NCI-H524 treated with DMSO at 0.1 percent for 48 hours (cell line): ENCODE measurements at regions not wholly inside any gene's neighbourhood (a gene's known extent, or its start where the extent isn't known, plus 50 kb on each side); places are given as distances from the start of the nearest gene placed in this dataset.

ENCODE experiments used
- DNase-seq: peaks from one replicate; lab custom pipeline; 2025; lab: John Stamatoyannopoulos, UW

DNA sequence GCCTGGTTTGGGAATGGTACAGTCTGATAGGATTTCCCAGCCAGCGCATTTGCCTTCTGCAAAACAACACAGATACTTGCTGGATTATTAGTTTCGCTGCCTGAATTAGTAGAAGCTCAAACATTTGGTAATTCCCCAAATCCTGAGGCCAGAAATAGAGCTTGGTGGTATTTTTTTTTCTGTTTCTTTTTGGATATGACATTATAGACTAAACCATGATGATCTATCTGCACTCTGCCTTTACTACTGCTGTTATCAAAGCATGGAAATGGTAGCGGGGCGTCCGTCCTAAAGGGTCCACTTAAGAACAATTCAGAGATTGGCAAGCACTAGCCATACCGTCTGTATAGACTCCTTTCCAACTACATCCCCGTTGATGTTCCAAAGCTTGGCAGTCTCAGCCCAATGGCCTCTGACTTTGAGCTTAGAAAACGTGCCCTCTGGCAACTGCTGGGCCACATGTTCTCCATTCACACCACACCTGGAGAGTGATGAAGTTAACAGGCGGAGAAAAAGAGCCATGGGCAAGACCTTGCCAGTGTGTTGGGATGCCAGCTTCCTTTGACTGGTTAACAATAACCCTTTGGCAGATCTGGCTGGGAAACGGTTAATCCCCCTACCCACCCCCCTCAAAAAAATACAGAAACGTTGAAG, 241.0 kb upstream of the NR2F2 start:
- no peak for DNase-seq

DNA sequence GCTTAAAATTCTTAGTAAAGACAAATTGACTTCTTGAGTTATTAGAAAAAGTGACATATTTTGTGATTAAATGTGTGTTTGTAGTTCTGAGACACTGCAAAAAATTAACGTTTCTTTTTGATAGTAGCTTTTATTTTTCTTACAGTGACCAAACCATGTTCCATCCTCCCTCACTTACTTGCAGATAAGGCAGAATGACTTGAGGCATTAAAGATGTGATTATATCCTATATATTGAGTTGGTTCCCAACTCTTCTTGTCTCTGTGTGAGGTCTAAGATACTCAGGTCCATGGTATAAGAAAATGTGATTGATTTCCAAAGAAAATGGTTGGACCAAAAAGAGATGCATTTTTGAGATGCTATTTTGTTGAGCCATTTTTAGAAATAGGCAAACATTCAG, 238.3 kb upstream of the NR2F2 start:
- no peak for DNase-seq

DNA sequence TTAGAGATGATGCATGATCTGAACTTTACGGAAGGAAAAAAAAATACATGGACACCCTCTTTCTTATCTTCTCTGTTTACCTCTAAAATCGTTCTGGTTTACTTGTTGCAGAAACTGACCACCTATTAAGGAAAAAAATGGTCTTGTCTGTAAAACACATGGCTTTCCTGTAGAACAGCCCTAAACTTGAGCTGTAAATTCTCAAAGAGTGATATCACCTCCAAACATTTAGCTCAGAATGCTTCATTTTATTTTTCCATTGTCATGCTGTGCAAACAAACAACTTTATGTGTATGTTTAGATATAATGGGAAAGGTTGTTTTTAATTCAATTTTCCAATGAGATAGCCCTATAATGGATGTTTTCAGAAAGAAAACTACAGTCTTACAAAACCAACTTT, 237.4 kb upstream of the NR2F2 start:
- DNase-seq, result no peak

DNA sequence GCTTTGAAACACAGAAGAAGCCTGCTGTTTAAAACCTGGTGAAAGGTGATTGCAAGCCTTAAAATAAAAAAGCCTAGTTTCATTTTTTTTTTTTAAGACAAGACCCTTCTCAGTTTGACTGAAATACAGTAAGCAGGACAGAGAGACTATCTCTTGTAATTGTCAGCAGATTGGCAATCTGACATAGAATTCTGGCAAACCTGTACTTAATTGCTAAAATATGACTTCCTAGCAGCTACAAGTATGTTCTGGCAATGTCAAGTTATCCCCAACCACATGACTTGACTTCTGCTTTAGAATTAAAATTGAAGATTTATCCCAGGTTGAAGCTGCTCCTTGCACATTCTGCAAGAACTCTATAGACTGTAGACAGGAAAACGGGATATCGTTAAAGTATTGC, 232.8 kb upstream of the NR2F2 start:
- DNase-seq, result no peak

DNA sequence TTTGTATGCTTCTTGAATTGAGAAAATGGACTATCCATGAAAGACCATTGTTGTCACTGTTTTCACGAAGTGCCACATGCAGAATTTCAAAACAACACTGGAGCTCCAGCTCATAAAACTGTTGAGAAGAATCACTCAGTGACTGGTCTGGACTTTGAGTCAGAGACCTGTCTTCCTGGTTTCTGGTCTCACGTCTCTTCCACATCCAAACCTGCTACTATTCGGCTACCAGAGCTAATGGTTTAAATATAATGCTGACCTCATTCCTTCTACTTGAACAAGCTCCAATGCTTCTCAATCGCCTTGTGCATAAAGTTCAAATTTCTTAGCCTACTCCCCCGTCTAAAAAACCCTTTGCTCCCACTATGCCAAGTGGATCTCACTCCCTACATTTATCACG, 227.9 kb upstream of the NR2F2 start:
- no peak for DNase-seq

DNA sequence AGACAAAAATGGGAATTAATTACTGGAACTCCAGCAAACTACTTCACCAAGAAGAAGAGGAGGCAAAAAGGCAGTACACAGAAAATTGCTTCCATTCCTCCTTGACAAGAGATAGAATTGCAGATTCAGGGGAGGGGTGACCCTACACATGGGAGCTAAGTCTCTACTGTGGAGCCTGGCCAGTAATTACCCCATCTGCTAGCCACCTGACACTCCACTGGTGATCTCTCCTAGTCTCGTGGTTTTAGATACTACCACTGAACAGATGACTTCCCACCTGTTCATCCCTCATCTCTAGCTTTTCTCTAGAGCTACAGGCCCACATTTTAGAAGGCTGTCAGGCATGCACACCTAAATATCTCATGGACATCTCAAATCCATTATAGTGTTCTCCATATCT, 224.3 kb upstream of the NR2F2 start:
- peak; percentile 83 for DNase-seq

DNA sequence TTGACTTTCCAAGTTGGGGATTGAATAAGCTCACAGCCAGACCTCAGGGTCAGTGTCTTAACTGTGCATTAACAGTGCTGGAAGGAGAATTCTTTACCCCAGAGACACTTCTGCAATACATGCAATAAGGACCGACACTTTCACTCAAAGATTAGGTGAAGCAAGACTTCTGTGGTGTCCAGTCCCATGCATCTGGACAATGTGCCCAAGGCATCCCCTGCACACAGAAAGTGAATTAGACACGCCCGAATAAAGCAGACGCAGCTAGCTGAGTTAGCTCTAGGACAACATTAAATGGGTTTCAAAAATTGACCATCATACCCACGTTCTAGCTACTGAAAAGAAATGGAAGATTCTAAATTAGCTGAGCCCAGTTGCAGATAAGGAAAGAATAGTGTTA, 223.9 kb upstream of the NR2F2 start:
- no peak for DNase-seq

DNA sequence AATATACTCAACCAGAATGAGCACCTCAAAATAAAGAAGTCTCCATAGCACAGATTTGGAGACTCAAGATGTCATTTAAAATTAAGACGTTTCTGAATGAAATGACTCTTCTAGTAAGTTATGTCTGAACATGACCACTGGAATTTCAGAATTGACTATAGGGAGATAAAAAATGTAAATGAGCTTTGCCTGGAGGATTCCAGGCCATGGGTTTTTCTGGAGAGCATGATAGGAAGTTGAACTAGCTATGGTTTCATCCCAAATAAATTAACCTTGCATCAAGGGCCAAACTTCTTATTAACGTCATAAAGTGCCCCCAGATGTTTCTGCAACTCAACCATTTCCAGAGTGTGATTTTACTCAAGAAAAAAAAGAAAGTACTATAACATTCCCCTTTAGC, 222.6 kb upstream of the NR2F2 start:
- no peak for DNase-seq

DNA sequence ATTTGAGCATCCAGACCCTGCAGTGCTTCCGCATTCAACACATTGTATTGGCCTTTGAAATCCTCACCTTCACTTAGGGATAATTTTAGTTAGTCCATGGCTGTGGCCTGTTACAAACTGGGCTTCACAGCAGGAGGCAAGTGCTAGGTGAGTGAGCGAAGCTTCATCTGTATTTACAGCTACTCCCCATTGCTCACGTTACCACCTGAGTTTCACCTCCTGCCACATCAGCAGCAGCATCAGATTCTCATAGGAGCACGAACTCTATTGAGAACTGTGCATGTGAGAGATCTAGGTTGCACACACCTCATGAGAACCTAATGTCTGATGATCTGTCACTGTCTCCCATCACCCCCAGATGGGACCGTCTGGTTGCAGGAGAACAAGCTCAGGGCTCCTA, 222.1 kb upstream of the NR2F2 start:
- no peak for DNase-seq

DNA sequence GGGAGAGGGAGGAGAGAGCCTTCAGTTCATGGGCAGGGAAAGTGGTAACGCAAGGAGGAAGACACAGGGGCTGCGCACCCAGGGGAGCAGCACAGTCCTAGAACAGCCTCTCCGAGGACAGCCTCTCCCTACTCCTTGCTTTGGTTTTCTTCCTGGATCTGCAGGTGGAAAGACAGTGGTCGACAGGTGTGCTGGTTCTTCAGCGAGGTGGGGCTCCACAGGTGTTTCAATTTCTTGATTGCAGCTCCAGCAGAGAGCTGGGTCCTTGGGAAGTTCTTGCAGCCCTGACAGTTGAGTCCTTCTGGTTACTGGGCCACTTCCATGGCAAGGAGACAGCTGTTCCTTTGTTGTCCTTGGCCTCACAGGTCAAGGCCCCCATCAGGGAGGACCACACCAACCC, 220.7 kb upstream of the NR2F2 start:
- DNase-seq, result no peak

DNA sequence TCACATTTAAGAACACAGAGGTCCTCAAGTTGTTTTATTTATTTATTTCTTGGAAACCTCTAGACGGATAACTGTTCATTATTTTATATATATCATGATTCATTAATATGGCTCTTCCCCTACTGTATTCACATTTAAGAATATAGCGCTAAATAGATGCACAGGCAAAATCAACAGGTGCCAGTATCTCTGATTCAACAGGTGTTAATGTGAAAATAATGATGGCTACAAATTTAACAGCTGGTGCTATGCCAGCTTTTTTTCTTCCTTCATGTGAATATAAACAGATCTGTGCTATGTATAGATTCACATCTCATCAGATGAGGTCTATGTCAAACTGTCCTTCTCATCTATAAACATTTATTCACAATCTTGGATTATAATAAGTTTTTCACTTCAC, 218.5 kb upstream of the NR2F2 start:
- DNase-seq, result no peak

DNA sequence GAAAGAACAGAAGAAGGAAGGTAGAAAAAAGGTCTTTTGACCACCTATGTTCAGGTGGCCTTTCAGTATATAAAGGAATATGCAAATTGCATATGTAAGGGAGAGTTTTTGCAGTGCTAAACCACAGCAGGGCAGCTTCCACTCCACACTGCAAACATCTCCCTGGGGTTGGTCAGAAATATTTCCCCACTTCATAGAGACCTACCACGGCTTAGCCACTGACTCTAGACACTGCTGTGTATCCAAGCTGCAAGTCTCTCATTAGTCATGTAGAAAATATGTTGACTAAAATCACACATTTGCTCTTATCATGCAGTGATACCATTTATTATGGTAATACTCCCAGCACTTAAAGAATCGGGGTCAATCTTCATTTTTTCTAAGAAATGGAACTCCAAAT, 214.9 kb upstream of the NR2F2 start:
- DNase-seq, result no peak

DNA sequence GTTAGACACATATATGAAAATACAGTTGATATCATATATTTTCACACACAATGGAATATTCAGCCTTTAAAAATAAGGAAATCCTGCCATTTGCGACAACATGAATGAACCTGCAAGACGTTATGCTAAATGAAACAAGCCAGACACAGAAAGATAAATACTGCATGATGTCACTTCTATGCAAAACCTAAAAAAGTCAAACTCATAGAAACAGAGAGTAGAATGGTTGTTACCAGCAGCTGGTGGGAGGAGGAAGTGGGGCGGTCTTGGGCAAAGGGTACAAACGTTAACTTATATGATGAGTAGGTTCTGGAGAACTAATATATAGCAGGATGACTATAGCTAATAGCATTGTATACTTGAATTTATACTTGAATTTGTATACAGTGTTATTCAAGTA, 213.2 kb upstream of the NR2F2 start:
- DNase-seq, result no peak

DNA sequence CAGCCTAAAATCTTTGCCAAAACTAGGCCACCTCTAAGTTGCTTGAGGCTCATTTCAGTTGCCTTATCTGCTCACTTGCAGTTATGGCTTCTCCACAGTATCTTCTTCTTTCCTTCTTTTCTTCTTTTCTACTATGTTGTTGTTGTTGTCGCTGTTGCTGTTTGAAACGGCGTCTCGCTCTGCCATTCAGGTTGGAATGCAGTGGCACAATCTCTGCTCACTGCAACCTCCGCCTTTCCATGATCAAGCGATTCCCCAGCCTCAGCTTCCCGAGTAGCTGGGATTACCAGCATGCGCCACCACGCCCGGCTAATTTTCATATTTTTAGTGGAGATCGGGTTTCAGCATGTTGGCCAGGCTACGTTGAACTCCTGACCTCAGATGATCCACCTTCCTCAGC, 210.8 kb upstream of the NR2F2 start:
- DNase-seq, result peak; percentile 17

DNA sequence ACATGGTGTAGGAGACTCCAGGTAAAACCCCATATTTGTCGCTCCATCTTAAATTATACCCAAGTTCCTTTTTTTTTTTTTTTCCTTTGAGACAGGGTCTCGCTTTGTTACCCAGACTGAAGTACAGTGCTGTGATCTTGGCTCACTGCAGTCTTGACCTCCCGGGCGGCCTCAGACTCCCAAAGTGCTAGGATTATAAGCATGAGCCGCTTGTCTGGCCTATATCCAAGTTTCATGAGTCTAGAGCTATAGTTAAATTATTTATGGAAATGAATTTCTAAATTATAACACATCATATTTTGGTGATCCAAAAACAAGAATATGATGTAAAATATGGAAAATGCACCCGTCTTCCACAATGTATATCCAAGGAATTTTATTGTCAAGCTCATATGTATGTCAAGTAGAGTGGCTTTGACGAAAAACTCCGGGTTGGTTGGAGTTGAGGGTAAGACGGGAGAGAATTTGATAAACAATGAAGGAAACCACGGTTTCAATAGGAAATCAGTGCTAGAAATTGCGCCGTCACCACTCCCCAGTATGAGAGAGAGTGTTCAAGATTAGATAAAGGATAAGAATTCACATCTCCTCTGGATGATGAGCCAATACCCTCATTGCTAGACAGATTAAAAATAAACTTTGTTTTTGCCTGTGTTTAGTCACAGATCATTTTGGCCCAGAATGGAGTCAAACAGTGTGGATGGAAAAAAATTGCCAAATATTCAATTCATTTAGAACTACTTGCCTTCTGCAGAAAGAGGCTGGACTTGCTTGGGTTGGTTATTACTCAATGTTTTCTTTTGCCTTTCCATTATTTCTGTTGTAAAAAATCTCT, 209.2 kb upstream of the NR2F2 start:
- DNase-seq, result no peak

DNA sequence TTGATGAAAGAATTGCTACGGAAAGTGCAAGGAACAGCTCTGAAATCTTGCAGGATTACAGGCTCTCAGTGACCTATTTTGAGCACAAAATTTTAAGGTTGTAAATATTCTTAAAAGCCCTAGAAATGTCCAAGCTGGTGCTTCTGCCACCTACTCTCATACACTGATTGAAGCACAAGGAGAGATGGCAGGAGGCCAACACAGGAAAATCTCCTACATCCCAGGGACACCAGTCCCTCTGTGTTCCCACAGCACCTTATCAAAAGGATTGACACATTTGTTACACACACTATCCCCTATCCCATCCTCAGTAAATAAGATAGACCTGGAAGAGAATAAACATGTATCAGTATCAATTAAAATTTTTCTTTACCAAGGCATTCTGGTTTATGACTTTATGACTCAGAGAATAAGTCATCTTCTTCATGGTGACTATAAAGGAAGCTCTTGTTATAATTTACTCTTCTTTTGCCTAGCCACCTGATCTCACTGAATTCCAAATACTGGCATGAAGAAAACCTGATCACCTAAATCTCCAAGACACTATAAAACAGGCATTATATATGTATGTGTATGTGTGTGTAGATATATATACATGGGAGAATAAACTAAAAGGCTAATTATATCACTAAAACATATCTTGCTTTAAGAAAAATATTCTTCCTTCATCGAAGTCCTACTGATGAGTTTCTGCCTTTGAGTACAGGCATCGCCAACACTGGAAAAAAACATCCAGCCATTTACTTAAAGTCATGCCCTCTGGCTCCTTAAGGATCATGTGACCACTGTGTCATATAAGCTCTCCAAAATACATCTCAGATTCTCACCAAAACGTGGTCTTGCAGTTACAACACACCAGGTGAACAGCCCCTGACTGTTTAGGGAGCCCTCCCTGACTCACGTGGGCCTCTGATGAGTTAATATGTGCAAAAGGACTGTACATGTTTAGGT, 208.1 kb upstream of the NR2F2 start:
- DNase-seq, result no peak

DNA sequence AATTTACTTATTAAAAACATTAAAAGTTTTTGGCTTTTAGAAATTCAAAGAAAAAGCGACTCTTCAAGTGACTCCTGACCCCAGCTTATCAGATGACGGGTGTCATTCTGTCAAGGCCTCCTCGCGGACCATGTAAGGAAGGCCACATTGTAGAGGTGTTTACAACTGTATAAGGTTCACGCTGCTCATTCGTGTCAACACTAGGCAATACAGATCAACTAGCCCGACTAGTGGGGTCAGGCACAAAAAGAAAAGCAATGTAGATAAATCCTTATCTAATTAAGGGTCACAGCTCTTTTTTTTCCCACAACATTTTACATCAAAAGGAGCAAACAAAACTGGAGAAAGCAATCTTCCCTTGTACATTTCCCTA, 207.5 kb upstream of the NR2F2 start:
- no peak for DNase-seq

DNA sequence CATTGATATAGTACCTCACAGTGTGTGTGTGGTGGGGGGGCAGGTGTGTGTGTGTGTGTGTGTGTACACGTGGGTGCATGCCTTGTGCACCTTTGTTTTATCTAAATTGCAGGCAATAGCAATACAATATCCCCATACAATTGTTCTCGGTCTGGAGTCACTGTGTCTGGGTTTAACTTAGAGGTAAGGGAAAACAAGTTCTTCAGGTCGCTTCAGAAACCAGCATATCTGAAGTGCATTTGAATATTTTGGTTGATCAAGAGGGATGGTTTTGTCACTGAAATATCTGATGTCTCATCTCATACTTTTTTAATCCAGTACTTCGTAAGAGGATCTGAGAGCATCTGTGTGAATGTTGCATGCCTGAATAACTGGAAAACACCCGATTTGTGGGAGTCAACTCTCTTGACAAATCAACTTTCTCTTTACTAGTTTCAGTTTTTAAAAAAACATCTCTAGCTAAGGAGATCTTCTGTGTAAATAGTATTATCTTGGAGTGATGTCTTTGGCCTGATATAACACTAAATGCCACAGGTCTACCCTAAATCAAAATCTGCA, 206.8 kb upstream of the NR2F2 start:
- no peak for DNase-seq

DNA sequence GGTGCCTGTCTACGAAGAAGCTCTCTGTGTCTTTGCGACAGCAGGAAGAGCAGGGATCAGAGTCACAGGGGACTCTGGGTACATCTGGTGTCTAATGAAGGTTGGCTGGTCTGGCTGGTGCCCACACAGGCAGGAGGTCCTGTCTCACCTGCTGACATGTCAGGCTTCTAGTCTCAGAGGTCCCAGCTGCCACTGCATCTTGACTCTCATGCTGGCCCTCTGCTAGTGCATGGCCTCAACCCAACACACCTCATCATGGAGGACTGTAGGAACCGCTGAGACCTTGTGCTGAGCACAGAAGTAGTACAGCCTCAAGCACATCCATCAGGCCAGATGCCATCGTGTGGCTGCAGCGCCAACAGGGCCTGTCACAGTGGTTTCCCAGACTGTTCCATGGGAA, 206.1 kb upstream of the NR2F2 start:
- no peak for DNase-seq

DNA sequence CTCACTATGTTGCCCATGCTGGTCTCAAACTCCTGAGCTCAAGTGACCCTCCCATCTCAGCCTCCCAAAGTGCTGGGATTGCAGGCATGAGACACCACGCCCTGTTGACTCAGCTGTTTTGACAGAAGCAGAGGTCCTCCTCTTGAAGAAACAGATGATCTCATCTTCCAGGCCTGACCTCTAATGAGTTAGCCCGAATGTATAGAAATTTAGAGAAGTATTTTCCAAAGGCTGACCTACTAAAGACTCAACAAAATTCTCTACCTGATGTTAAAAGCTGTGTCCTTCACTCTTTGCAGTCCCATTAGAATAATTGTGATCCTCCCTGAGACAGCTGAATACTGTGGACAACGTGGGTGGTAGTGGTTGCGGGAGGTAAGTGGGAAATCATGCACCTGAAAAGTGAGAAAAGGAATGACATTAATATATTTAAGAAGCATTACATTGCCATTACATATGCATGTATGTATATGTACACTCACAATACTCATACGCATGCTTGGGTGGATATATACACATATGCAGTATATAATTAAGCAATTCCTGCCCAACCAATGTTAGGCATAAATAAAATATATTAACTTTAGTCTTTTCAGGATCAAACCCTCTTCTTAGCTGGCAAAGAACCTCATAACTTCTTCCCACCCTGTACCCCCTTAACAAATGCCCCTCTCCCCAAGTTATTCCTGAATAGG, 204.6 kb upstream of the NR2F2 start:
- DNase-seq, result no peak

DNA sequence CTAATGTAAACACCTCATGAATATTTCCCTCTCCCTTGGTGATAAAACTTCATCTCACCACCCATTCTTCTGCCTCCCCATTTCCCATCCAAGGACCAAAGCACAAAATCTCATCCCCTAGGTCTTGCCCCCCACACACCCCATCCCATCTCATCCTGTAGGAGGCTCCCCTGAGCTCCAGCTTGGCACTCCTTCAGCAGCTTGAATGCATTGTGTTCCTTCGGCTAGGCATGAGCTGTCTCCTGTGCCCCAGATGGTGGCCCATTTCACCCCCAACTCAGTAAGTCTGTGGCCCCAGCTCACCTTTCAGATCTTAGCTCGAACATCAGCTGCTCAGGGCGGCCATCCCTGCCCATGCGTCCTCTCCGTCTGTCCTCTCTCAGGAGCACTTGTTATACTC, 203.6 kb upstream of the NR2F2 start:
- DNase-seq, result no peak

DNA sequence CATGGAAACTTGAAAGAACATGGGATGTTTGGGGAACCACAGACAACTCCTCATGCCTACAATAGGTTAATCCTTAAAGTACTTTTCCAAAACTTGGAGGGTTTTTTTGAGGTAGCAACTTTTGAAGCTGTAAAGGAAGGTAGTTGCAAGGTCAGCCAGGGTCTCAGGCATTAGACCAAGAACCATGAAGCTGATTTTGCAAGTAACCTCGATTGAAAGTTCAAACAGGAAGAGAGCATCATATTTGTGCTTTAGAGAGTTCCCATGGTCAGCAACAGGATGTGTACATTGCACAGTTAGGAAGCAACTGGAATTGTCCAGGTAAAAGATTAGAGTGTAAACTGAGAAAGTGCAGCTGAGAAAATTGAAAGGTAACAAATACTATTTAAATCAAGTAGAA, 199.8 kb upstream of the NR2F2 start:
- DNase-seq, result no peak
